ENCODE measurements at regions not wholly inside any gene's neighbourhood (a gene's known extent, or its start where the extent isn't known, plus 50 kb on each side); places are given as distances from the start of the nearest gene placed in this dataset.

GRCh38 chr6:91562955-91563354 is 976.1 kb upstream of the MAP3K7 start:
- no peaks in the 10 kb centered on the region for H3K4me1 ChIP-seq (ENCODE audit: control insufficient read depth, insufficient read depth, low read length)
- H3K27me3 ChIP-seq (replicated peaks in 1 of 2; ENCODE audit: control insufficient read depth in 2 of 2, insufficient read depth in 2 of 2, low read length in 1 of 2), result no peaks in the 10 kb centered on the region
- no peaks in the 10 kb centered on the region for H3K36me3 ChIP-seq (ENCODE audit: control insufficient read depth in 2 of 2, insufficient read depth in 2 of 2, low read length in 1 of 2)
- ChIA-PET SMC1A (ENCODE audit: uncharacterized antibody, unreplicated experiment) (interaction anchor here (0.9 kb wide), 1 partner anchor 37 kb away, joined by 3 read pairs; no protein-coding TSS in a partner anchor), RAD21 (ENCODE audit: unreplicated experiment) (no interaction called here), CTCF (no interaction called here), POLR2A (no interaction called here)
- intact Hi-C loops (cut with micrococcal nuclease; ENCODE audit: unreplicated experiment) (no loop called here), in situ Hi-C loops (cut with MboI) (no loop called here)
- no peak overlapping the region for H2AFZ ChIP-seq (ENCODE audit: control insufficient read depth, low read depth, low read length)
- ATAC-seq (no peak), DNase-seq (ENCODE audit: low read depth, low spot score) (no peak), FAIRE-seq (no peak)
- no peak overlapping the region for H3K4me2 ChIP-seq (ENCODE audit: control insufficient read depth, insufficient read depth)
- BruUV-seq (replicated peaks), result no TSS peak
- no peak overlapping the region for H3K9ac ChIP-seq (ENCODE audit: control insufficient read depth, insufficient read depth, low read length)
- 36% methylated on average over 3 of the region's 3 CpGs for WGBS (ENCODE audit: insufficient coverage, insufficient replicate concordance, low lambda C conversion rate, missing lambda C conversion rate)
- H3K79me2 ChIP-seq (ENCODE audit: control insufficient read depth, insufficient read depth, low read length), result no peaks in the 10 kb centered on the region
- TF ChIP-seq IRF5 (IDR thresholded peaks at IDR 0.05; ENCODE audit: borderline replicate concordance) (no peak), CHD1 (IDR thresholded peaks at IDR 0.05; ENCODE audit: low read depth, low read length) (no peak), HSF1 (IDR thresholded peaks at IDR 0.05; ENCODE audit: low read depth, low read length) (no peak), JUNB (IDR thresholded peaks at IDR 0.05) (no peak), NFIC (IDR thresholded peaks at IDR 0.05; ENCODE audit: low read depth, low read length) (no peak)
- no peak overlapping the region for H3K4me3 ChIP-seq
- no peaks in the 10 kb centered on the region for H4K20me1 ChIP-seq (ENCODE audit: control insufficient read depth, insufficient read depth)
- no peaks in the 10 kb centered on the region for H3K9me3 ChIP-seq (replicated peaks; ENCODE audit: control insufficient read depth, insufficient read depth, low read length)
- H3K27ac ChIP-seq (ENCODE audit: control insufficient read depth, insufficient read depth), result no peak overlapping the region

- RAD21 ChIA-PET (ENCODE audit: unreplicated experiment), result no interaction called here
- no peak for TF ChIP-seq YY1 (IDR thresholded peaks at IDR 0.05; ENCODE audit: low read depth, low read length)
- TF ChIP-seq PAX5 (IDR thresholded peaks at IDR 0.05; ENCODE audit: borderline replicate concordance, low read depth, low read length), result no peak
- no peak for TF ChIP-seq IRF3 (IDR thresholded peaks at IDR 0.05)
- TF ChIP-seq REST (IDR thresholded peaks at IDR 0.05; ENCODE audit: low read depth, low read length), result no peak
- TF ChIP-seq RAD21 (IDR thresholded peaks at IDR 0.05; ENCODE audit: insufficient read depth, low read depth, low read length), result no peak
- no peak for TF ChIP-seq ETV6 (conservative IDR thresholded peaks at IDR 0.05 in 1 of 2, IDR thresholded peaks at IDR 0.05 in 1 of 2; ENCODE audit: borderline replicate concordance in 1 of 2, low read depth in 1 of 2)
These were observed 973.5 kb upstream of the MAP3K7 start for GRCh38 chr6:91560409-91560808.

More at GRCh38 chr6:91560409-91560808, 973.5 kb upstream of the MAP3K7 start:
- Histone ChIP-seq H3K36me3 (ENCODE audit: control insufficient read depth in 2 of 2, insufficient read depth in 2 of 2, low read length in 1 of 2) (no peaks in the 10 kb centered on the region), H3K27ac (ENCODE audit: control insufficient read depth, insufficient read depth) (no peak overlapping the region), H2AFZ (ENCODE audit: control insufficient read depth, low read depth, low read length) (no peak overlapping the region), H3K27me3 (replicated peaks in 1 of 2; ENCODE audit: control insufficient read depth in 2 of 2, insufficient read depth in 2 of 2, low read length in 1 of 2) (no peaks in the 10 kb centered on the region), H3K4me2 (ENCODE audit: control insufficient read depth, insufficient read depth) (no peak overlapping the region), H3K79me2 (ENCODE audit: control insufficient read depth, insufficient read depth, low read length) (no peaks in the 10 kb centered on the region), H3K9me3 (replicated peaks; ENCODE audit: control insufficient read depth, insufficient read depth, low read length) (no peaks in the 10 kb centered on the region), H3K9ac (ENCODE audit: control insufficient read depth, insufficient read depth, low read length) (no peak overlapping the region), H4K20me1 (ENCODE audit: control insufficient read depth, insufficient read depth) (no peaks in the 10 kb centered on the region), H3K4me1 (ENCODE audit: control insufficient read depth, insufficient read depth, low read length) (no peaks in the 10 kb centered on the region), H3K4me3 (no peak overlapping the region)
- no peak for FAIRE-seq
- ChIA-PET POLR2A (no interaction called here), CTCF (no interaction called here), SMC1A (ENCODE audit: uncharacterized antibody, unreplicated experiment) (interaction anchor here (0.8 to 2.0 kb wide), 2 partner anchors 10 to 11 kb away, joined by 3 to 5 read pairs; no protein-coding TSS in a partner anchor)
- in situ Hi-C loops (cut with MboI) (no loop called here), intact Hi-C loops (cut with micrococcal nuclease; ENCODE audit: unreplicated experiment) (no loop called here)
- no TSS peak for BruUV-seq (replicated peaks)
- ATAC-seq, result no peak
- no peak for DNase-seq (ENCODE audit: low read depth, low spot score)
- WGBS (ENCODE audit: insufficient coverage, insufficient replicate concordance, low lambda C conversion rate, missing lambda C conversion rate), result 0% methylated on average over 3 of the region's 3 CpGs

Measured in GM12878 (cell line).